ENCODE measurements at regions not wholly inside any gene's neighbourhood (a gene's known extent, or its start where the extent isn't known, plus 50 kb on each side); places are given as distances from the start of the nearest gene placed in this dataset.

DNA sequence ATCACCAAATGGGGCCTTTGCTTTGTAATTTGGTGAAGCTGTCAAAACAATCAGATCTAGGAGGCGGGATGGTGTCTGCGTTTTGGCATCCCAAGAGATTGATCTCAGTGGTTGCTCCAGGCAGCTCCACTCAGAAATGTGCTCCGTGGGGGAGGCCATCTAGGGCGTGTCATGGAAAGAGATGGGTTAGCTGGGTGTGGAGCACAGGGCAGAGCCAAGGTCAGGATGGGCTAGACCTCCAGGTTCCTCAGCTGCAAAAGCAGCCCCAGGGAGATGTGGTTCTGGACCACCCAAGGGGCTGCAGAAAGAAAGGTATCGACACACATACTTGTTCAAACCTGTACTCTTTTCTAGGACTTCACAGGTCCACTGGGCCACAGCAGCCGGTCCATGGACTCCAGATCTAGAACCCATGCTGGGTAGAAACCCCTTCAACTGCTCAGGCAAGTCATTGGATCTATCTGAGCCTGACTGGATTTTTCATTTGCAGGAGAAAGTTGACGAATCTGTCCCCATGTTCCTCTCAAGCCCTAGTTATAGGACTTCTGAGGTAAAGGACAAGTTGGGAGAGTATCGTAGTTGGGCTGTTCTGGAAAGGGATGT, 270.2 kb upstream of the RPL38 start:
- no peaks in the 10 kb centered on the region for H3K4me1 ChIP-seq
- H3K4me3 ChIP-seq = no peak overlapping the region
- H3K27ac ChIP-seq = no peak overlapping the region
- H3K36me3 ChIP-seq (replicated peaks in 1 of 2; ENCODE audit: insufficient read depth in 1 of 2, low read depth in 2 of 2) = no peaks in the 10 kb centered on the region
- 79 to 84% methylated on average over 7 to 8 of the region's 8 CpGs for WGBS, 2 donors
- H3K27me3 ChIP-seq = no peaks in the 10 kb centered on the region
- H3K9me3 ChIP-seq = no peaks in the 10 kb centered on the region
- TF ChIP-seq POLR2A (IDR thresholded peaks at IDR 0.05) (no peak), CTCF (IDR thresholded peaks at IDR 0.05) (no peak)
- ATAC-seq = no peak
- DNase-seq = no peak
- intact Hi-C loops (cut with DNase I) = no loop called here

- no peak overlapping the region for H3K4me3 ChIP-seq
- TF ChIP-seq POLR2A (IDR thresholded peaks at IDR 0.05) (no peak), CTCF (IDR thresholded peaks at IDR 0.05) (no peak)
- intact Hi-C loops (cut with DNase I) = no loop called here
- no peaks in the 10 kb centered on the region for H3K9me3 ChIP-seq
- no peaks in the 10 kb centered on the region for H3K27me3 ChIP-seq
- DNase-seq (no peak), ATAC-seq (no peak)
- H3K4me1 ChIP-seq = no peaks in the 10 kb centered on the region
- H3K27ac ChIP-seq = no peak overlapping the region
- H3K36me3 ChIP-seq (replicated peaks in 1 of 2; ENCODE audit: insufficient read depth in 1 of 2, low read depth in 2 of 2) = no peaks in the 10 kb centered on the region
Observed at GRCh38 chr17:73933871-73934270, 269.6 kb upstream of the RPL38 start.

DNA sequence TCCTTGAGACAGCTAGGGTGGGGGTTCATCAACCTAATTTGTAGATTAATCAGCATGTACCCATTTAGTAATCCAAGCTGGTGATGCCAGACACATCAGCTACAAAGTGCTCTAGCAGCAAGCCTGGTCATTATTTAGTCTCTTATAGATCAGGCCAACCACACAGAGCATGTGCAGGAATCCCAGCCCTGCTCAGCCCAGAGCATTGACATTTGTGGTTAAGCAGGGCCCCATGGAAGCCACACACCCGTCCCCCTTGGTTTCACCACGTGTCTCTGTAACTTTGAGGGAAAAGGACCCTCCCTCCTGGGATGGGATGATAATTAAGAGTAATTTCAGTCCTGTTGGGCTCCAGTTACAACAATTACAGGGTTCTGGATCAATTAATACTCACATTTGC, 268.8 kb upstream of the RPL38 start:
- WGBS, 2 donors = 24 to 27% methylated on average over 2 of the region's 2 CpGs
- no peak for DNase-seq
- intact Hi-C loops (cut with DNase I) = no loop called here
- H3K4me1 ChIP-seq = no peaks in the 10 kb centered on the region
- TF ChIP-seq CTCF (IDR thresholded peaks at IDR 0.05) (no peak), POLR2A (IDR thresholded peaks at IDR 0.05) (no peak)
- H3K27me3 ChIP-seq = no peaks in the 10 kb centered on the region
- no peak for ATAC-seq
- H3K4me3 ChIP-seq = no peak overlapping the region
- no peaks in the 10 kb centered on the region for H3K36me3 ChIP-seq (replicated peaks in 1 of 2; ENCODE audit: insufficient read depth in 1 of 2, low read depth in 2 of 2)
- H3K9me3 ChIP-seq = no peaks in the 10 kb centered on the region
- no peak overlapping the region for H3K27ac ChIP-seq

DNA sequence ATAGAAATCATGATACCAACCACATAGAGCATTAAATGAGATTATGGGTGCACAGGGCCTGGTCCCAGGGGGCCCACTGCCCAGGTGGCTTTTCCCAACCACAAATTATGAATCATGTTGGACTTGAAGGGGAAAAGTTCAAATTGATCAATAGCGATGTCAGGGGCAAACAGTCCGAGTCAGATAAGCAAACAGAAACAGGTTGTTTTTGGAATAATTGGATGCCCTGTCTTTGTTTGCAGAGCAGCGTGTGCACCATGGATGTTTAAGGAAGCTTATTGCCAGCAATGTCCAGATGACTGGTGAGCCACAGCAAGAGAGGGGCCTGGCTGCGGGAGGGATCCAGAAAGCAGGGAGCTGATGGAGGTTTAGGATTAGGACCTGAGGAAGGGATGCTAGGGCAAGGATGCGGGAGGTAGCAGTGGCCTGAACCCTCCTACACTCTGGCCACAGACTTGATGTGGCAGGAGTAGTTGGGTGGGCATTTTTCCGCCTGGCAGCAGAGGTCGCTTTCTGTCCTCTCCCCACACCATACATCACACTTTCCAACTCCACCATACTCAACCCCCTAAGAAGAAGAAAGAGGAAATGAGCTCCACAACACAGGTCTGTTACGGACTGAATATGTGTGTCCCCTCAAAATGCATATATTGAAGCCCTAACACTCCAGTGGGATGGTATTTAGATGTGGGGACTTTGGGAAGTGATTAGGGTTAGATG, 266.4 kb upstream of the RPL38 start:
- TF ChIP-seq POLR2A (IDR thresholded peaks at IDR 0.05) (no peak), CTCF (IDR thresholded peaks at IDR 0.05) (no peak)
- Histone ChIP-seq H3K4me3 (no peak overlapping the region), H3K9me3 (no peaks in the 10 kb centered on the region), H3K27ac (no peak overlapping the region), H3K36me3 (replicated peaks in 1 of 2; ENCODE audit: insufficient read depth in 1 of 2, low read depth in 2 of 2) (no peaks in the 10 kb centered on the region), H3K4me1 (no peaks in the 10 kb centered on the region), H3K27me3 (no peaks in the 10 kb centered on the region)
- WGBS, 2 donors = 51 to 65% methylated on average over 8 of the region's 8 CpGs
- DNase-seq = no peak
- no peak for ATAC-seq
- intact Hi-C loops (cut with DNase I) = no loop called here

- H3K9me3 ChIP-seq = no peaks in the 10 kb centered on the region
- H3K27ac ChIP-seq = no peak overlapping the region
- intact Hi-C loops (cut with DNase I) = no loop called here
- no peaks in the 10 kb centered on the region for H3K27me3 ChIP-seq
- 91% methylated on average over 2 of the region's 2 CpGs for WGBS, 2 donors
- no peaks in the 10 kb centered on the region for H3K36me3 ChIP-seq (replicated peaks in 1 of 2; ENCODE audit: insufficient read depth in 1 of 2, low read depth in 2 of 2)
- H3K4me1 ChIP-seq = no peaks in the 10 kb centered on the region
- no peak for TF ChIP-seq CTCF (IDR thresholded peaks at IDR 0.05)
- no peak for TF ChIP-seq POLR2A (IDR thresholded peaks at IDR 0.05)
- DNase-seq (no peak), ATAC-seq (no peak)
- H3K4me3 ChIP-seq = no peak overlapping the region
Observed at GRCh38 chr17:73938706-73939105, 264.8 kb upstream of the RPL38 start.

Measured in body of pancreas (tissue), 4 donors.